Adrenal gland (tissue), 5 donors: ENCODE measurements at regions not wholly inside any gene's neighbourhood (a gene's known extent, or its start where the extent isn't known, plus 50 kb on each side); places are given as distances from the start of the nearest gene placed in this dataset.

ENCODE experiments used
- CTCF ChIP-seq, 6 experiments: fragments of 450-650 bp in 4 of 6; fragments of 200-600 bp in 2 of 6; sonication (generic) in 1 of 6; IDR thresholded peaks; 1 replicate in 5 of 6; 2 replicates in 1 of 6; pipeline versions ENCODE4 v1.5.1 to v1.8.0; 2016 to 2021; ENCODE audit warnings: antibody characterized with exemption in 6 of 6, mild to moderate bottlenecking in 2 of 6, moderate library complexity in 1 of 6
- POLR2A ChIP-seq, 2 donors: fragments of 450-650 bp; IDR thresholded peaks; one replicate each; pipeline ENCODE4 v1.6.1; 2017; ENCODE audit warnings: antibody characterized with exemption in 2 of 2, mild to moderate bottlenecking in 2 of 2, moderate library complexity in 1 of 2
- donor health status: DM: no; HTN: no; CAD: no.

DNA sequence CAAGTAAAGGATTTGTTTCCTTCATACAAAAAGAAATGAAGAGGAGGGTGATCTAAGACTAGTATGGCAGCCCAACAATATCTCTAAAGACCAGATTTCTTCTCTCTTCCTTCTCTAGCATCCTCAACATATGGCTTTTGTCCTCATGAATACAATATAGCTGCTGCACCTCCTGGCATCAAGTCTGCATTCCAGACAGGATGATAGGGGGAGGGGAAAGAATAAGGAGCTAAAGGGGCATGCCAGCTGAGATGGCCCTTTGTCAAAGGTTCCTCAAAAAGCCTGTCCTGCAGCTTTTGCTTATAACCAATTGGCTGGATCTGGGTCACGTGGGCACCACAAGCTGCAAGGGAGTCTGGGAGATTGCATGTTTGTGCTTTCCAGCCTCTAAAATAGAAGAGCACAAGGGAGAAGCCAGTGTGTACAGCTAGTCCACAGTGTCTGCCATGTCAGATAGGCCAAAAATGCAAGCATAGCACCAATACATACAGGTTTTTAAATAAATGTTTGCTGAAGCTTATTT lies 132.6 kb downstream of the BCOR start:
- TF ChIP-seq CTCF (IDR thresholded peaks at IDR 0.05) = no peak
- TF ChIP-seq POLR2A (IDR thresholded peaks at IDR 0.05) = no peak
